Lung microvascular endothelial cell (primary cell): ENCODE measurements at regions not wholly inside any gene's neighbourhood (a gene's known extent, or its start where the extent isn't known, plus 50 kb on each side); places are given as distances from the start of the nearest gene placed in this dataset.

ENCODE experiments used
- DNase-seq, 2 donors: peaks; one replicate each; pipeline versions ENCODE4 v3.0.0 to v3.0.0-alpha.2; 2010; ENCODE audit warnings: low read depth in 2 of 2

DNA sequence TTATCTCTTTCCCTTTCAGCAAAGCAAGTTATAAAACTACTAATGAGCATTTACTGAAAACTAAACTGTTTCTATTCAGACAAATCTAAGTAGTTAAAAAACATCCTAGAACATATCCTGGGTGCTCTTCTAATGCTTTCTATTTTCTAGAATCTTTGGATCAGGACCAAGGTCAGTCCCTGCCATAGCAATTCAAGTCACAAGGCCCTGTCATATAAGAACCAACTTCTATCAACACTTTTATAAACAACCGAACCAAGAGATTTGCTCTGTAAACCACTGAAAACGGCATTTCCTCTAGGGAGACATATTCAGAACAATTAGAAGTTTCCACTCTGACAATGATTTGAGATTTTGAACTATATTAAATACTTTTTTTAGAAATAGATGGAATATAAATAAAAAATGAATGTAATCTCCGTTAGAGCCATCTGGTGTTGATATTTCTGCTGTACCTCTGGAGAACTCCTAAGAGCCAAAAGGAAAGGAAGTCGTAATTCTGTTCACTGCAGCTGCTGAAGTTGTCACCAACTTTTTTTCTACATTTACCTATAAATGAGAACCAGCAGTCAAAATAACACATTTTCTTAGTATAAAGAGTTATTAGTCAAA, 51.4 kb upstream of the LGSN start:
- no peak for DNase-seq

DNA sequence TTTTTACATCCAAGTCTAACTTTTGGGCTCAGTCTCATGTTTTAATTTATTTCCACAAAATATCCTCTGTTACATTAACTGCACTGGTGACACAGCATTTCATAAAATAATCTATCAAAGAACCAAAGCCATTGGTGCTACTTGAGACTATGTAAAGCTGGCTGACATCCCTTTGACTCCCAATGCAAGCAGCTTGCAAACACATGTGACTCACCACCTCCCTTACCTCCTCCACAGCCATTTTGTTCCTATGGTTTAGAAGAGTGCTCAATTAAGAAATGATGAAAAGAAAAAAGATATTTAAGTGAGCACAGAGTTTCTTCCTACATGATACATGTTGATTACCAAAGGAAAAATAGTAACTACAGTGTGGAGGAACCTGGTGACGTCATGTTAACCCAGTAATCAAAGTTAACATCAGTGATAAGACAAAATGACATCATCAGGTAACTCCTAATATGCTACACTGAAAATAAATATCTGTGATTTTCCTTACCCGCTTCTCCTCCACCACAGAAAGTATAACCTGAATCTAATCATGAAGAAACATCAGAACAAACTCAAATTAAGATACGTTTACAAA, 53.3 kb upstream of the LGSN start:
- no peak for DNase-seq

GRCh38 chr6:63389191-63389844, 69.5 kb upstream of the LGSN start:
- DNase-seq, result no peak

GRCh38 chr6:63391203-63391970, 71.6 kb upstream of the LGSN start:
- no peak for DNase-seq

DNA sequence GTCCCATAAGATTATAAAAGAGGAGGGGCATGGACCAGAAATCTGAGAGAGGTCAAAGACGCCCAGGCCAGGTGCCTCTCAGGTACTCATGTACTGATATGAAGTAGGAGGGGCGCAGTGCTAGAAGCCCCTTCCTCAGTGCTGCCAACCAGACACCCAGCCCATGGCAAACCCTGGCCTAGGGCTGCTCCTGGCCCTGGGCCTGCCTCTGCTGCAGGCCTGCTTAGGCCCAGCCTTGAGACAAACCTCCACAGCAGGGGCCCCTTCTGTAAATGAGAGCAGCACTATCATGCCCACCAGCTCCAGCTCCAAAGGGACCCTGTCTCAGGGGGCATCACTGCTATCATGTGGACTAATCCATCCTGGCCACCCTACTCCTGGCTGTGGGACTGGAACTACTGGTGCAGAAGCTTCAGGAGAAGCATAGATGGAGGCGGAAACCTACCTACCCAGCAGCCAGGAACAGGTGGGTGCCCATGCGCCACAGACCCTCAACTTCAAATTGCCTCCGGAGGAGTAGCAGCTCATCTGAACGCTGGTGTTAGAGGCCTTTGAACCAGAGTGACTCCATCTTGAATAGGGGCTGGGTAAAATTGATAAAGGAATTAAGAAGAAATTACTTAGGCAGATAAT, 72.4 kb upstream of the LGSN start:
- DNase-seq, result no peak

GRCh38 chr6:63394656-63395308, 75.0 kb upstream of the LGSN start:
- no peak for DNase-seq

GRCh38 chr6:63395381-63395780, 75.6 kb upstream of the LGSN start:
- no peak for DNase-seq

DNA sequence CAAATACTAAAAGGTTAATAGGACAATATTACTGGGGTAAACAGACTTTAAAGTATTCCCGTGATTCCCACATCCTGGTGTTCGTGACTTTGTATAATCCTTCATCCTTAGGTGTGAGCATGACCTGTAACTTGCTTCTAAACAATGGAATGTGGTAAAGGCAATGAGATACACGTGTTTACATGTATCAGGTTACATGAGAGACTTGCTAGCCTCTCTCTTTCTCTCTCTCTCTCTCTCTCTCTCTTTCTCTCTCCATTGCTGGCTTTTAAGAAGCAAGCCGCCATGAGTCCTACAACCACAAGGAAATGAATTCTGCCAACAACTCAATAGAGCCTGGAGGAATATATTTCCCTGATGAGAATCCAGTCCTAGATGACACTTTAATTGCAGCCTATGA, 83.9 kb upstream of the LGSN start:
- no peak for DNase-seq

DNA sequence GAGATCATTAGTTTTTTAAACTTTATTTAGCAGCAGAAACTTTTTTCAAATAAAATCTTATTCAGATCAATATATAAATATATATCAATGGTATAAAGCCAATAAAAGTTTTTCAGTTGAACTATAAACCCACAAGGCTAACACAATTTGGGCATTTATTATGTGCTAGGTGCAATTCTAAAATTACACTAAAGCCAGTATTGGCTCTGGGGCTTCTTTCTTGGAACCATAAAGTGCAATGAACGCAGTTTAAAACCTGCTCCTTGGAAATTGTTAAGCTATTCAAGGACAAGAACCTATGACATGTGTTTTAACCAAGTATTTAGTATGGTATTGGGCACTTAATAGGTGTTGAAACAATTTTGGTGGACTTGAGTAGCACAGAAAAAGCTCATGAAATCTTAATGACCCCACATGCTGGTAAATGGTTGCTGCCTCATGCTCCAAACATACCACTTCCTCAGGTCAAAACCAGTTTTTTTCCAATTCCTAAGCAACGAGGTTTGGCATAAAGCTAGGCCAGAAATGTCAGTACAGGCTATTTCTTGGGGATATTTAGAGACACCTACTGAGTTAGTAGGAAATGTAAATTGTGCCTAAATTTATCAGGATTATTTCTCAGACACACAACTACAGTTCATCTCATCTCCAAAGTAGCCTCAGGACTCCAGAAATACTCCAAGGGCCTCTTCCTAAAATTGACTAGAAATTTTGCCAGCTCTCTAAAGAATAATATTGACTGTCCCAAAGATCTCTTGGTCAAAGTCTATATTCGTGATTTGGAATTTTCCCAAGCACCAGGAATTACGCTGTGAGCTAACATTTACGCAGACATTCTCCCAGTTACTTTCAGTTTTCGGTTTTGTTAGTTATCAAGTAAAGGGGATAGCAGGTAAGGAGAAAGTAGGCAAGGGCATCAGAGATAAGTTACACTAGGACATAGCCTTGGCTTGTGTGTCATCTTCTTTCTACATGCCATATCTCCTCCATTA, 90.9 kb upstream of the LGSN start:
- DNase-seq, result no peak

- DNase-seq, result no peak
Measured at GRCh38 chr6:63415286-63415685, 95.5 kb upstream of the LGSN start.

GRCh38 chr6:63418741-63419140, 99.0 kb upstream of the LGSN start:
- no peak for DNase-seq

DNA sequence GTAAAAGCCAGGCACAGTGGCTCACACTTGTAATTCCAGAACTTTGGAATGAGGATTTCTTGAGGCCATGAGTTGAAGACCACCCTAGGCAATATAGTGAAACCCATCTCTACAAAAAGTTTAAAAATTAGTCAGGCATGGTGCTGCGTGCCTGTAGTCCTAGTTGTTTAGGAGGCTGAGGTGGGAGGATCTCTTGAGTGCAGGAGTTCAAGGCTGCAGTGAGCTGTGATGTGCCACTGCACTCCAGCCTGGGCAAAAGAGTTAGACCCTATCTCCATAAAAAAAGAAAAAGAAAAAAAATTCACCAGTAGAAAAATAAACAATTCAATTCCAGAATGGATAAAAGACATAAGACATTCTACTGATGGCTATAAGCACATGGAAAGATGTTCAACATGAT, 104.9 kb upstream of the LGSN start:
- DNase-seq, result no peak

DNA sequence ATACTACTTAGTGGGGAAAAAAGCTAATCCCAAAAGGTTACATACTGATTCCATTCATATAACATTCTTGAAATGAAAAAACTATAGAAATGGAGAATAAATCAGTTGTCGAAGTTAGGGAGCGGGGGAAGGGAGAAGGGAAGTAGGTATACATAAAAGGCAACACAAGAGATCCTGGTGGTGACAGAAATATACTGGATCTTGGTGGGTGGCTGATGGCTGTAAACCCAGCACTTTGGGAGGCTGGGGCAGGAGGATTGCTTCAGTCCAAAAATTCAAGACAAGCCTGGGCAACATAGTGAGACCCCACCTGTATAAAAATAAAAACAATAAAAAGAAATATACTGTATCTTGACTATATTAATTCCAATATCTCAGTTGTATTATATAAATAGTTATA, 105.7 kb upstream of the LGSN start:
- no peak for DNase-seq

DNA sequence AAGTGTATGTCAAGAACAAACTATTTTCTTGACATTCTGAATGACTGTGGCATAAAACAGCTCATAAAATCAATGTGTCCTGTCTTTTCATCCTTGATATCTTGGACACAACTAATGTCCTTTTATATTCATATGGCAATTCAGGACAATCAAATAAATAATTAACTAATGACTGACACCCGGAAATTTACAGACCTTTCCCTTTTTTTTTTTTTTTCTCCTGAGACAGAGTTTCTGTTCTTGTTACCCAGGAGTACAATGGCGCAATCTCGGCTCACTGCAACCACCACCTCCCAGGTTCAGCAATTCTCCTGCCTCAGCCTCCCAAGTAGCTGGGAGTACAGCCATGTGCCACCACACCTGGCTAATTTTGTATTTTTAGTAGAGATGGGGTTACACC, 107.1 kb upstream of the LGSN start:
- no peak for DNase-seq

- DNase-seq, result no peak
Measured at GRCh38 chr6:63427951-63428350, 108.2 kb upstream of the LGSN start.

DNA sequence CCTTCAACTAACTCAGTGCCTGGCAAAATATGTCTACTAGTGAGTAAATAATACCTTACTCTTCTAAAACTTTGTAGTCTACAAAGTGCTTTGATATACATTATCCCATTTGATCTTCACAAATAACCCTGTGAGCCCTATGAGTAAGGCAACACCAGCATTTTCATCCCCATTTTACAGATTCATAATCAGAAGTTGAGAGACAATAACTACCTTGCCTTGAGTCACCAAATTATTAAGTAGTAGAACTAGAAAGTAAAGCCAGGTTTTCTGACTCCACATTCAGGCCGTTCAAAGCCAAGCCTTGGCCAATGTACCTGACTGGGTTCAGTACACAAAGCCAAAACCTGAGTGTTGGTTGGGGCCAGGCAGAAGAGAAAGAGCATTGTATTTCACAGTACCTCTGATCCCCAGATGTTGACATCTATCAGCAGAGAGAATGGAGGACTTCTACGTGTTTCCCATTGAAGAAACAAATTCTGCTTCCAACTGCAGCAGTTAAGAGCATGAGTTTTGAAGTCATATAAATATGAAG, 111.3 kb upstream of the LGSN start:
- no peak for DNase-seq

GRCh38 chr6:63434943-63435342, 115.2 kb upstream of the LGSN start:
- no peak for DNase-seq

GRCh38 chr6:63436356-63436755, 116.6 kb upstream of the LGSN start:
- DNase-seq, result no peak

DNA sequence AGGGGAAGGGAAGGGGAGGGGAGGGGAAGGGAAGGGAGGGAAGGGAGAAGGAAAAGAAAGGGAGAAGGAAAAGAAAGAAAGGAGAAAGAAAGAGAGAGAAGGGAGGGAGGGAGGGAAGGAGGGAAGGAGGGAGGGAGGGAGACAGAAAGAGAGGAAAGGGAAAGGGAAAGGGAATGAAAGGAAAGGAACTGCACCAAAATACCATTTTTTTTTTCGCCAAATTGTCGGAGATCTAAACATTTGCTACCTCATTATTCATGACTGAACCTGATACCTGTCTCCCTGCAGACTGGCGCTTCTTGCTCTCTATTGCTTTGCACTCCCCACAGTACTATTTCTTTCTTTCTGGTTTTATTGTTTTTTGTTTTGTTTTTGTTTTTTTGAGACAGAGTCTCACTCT, 117.3 kb upstream of the LGSN start:
- DNase-seq, result no peak

GRCh38 chr6:63440057-63440456, 120.3 kb upstream of the LGSN start:
- no peak for DNase-seq
